ENCODE measurements at regions not wholly inside any gene's neighbourhood (a gene's known extent, or its start where the extent isn't known, plus 50 kb on each side); places are given as distances from the start of the nearest gene placed in this dataset.

GRCh38 chr16:17524656-17525055 is 53.9 kb upstream of the XYLT1 start:
- CTCF ChIA-PET (ENCODE audit: unreplicated experiment): interaction anchor here (0.6 kb wide), 1 partner anchor 21 kb away, joined by 3 read pairs; no protein-coding TSS in a partner anchor

GRCh38 chr16:17520561-17520960 is 49.8 kb upstream of the XYLT1 start:
- no peaks in the 10 kb centered on the region for H4K20me1 ChIP-seq (ENCODE audit: insufficient read depth, low read length)
- BruUV-seq (replicated peaks): no TSS peak
- DNase-seq (ENCODE audit: low spot score): no peak
- H3K4me3 ChIP-seq (ENCODE audit: low read depth, low read length, poor library complexity, severe bottlenecking): no peak overlapping the region
- ChIA-PET POLR2A (interaction anchor here (1.3 kb wide), 1 partner anchor 40 kb away, joined by 4 read pairs; no protein-coding TSS in a partner anchor), CTCF (ENCODE audit: unreplicated experiment) (no interaction called here)
- H3K9me3 ChIP-seq (ENCODE audit: low read length): no peaks in the 10 kb centered on the region
- TF ChIP-seq CTCF (conservative IDR thresholded peaks at IDR 0.05; ENCODE audit: low read length) (no peak), EZH2phosphoT487 (IDR thresholded peaks at IDR 0.05; ENCODE audit: borderline replicate concordance, low read depth, low read length) (no peak)
- intact Hi-C loops (cut with micrococcal nuclease; ENCODE audit: unreplicated experiment): no loop called here
- H3K4me2 ChIP-seq (ENCODE audit: low read length): no peak overlapping the region
- H2AFZ ChIP-seq (ENCODE audit: low read length): no peak overlapping the region
- no peaks in the 10 kb centered on the region for H3K36me3 ChIP-seq (ENCODE audit: insufficient read depth, low read length)
- no peaks in the 10 kb centered on the region for H3K9me2 ChIP-seq (ENCODE audit: insufficient read depth, low read length)
- H3K79me2 ChIP-seq (ENCODE audit: insufficient read depth, low read depth, low read length): no peaks in the 10 kb centered on the region
- H3K4me1 ChIP-seq (ENCODE audit: insufficient read depth, low read length, poor library complexity, severe bottlenecking): no peaks in the 10 kb centered on the region
- no peak overlapping the region for H3K27ac ChIP-seq (ENCODE audit: low read depth, low read length, poor library complexity, severe bottlenecking)

More at GRCh38 chr16:17524656-17525055, 53.9 kb upstream of the XYLT1 start:
- no peak for DNase-seq (ENCODE audit: low spot score)
- no TSS peak for BruUV-seq (replicated peaks)
- no peak for TF ChIP-seq EZH2phosphoT487 (IDR thresholded peaks at IDR 0.05; ENCODE audit: borderline replicate concordance, low read depth, low read length)
- no peak for TF ChIP-seq CTCF (conservative IDR thresholded peaks at IDR 0.05; ENCODE audit: low read length)
- no peak overlapping the region for H3K4me2 ChIP-seq (ENCODE audit: low read length)
- no peaks in the 10 kb centered on the region for H4K20me1 ChIP-seq (ENCODE audit: insufficient read depth, low read length)
- intact Hi-C loops (cut with micrococcal nuclease; ENCODE audit: unreplicated experiment): no loop called here
- no peak overlapping the region for H2AFZ ChIP-seq (ENCODE audit: low read length)
- no peak overlapping the region for H3K4me3 ChIP-seq (ENCODE audit: low read depth, low read length, poor library complexity, severe bottlenecking)
- no peaks in the 10 kb centered on the region for H3K4me1 ChIP-seq (ENCODE audit: insufficient read depth, low read length, poor library complexity, severe bottlenecking)
- no peaks in the 10 kb centered on the region for H3K9me3 ChIP-seq (ENCODE audit: low read length)
- no peak overlapping the region for H3K27ac ChIP-seq (ENCODE audit: low read depth, low read length, poor library complexity, severe bottlenecking)
- H3K79me2 ChIP-seq (ENCODE audit: insufficient read depth, low read depth, low read length): no peaks in the 10 kb centered on the region
- no peaks in the 10 kb centered on the region for H3K9me2 ChIP-seq (ENCODE audit: insufficient read depth, low read length)
- POLR2A ChIA-PET: no interaction called here
- H3K36me3 ChIP-seq (ENCODE audit: insufficient read depth, low read length): no peaks in the 10 kb centered on the region
